HepG2 (cell line): ENCODE measurements at regions not wholly inside any gene's neighbourhood (a gene's known extent, or its start where the extent isn't known, plus 50 kb on each side); places are given as distances from the start of the nearest gene placed in this dataset.
A peak's percentile ranks its signal among the peaks of the same experiment; 100 is the strongest.

Source experiments
- ATAC-seq: fragments of 200-7000 bp; cut with Tn5 transposase; 3 replicates; pipeline ENCODE4 v1.9.1; 2020; ENCODE audit warnings: mild to moderate bottlenecking, moderate library complexity
- BruUV-seq: library from RNA; stranded (reverse); fragments of 400-500 nt; replicated peaks from 2 replicates; lab custom pipeline; 2021; lab: Mats Ljungman, UMichigan
- CTCF ChIA-PET: fragments of 300-600 bp; formaldehyde crosslinking; extraction: SDS; loops from one replicate; lab custom pipeline; 2021; ENCODE audit warnings: low total read pairs, inconsistent platforms, low intra/inter-chr PET ratio; lab: Yijun Ruan, JAX
- POLR2A ChIA-PET: fragments of 350-600 bp; sonication (Branson Sonifier 250); formaldehyde crosslinking; loops from one replicate; lab custom pipeline; 2020; ENCODE audit warnings: antibody characterized with exemption, inconsistent platforms; lab: Yijun Ruan, JAX
- DNase-seq: peaks from one replicate; pipeline ENCODE4 v3.0.0-alpha.2; 2015; ENCODE audit warnings: low spot score
- FAIRE-seq: peaks from 3 replicates; lab custom pipeline; 2011; peaks lifted over from hg19 to GRCh38; lab: Jason Lieb, UNC
- H2AFZ ChIP-seq: one replicate; pipeline ENCODE4 v1.6.1; 2011; ENCODE audit warnings: low read length, inconsistent platforms
- H3K27ac ChIP-seq: fragments of 300-600 bp; 3 replicates; pipeline ENCODE4 v1.8.0; 2011; ENCODE audit warnings: mixed run types, mild to moderate bottlenecking, mixed read lengths, low read length, inconsistent platforms; ENCODE audit not compliant: insufficient read depth; ENCODE audit errors: extremely low read length
- H3K27me3 ChIP-seq, 2 experiments: fragments of 200-600 bp in 1 of 2; 2 replicates in 1 of 2; 3 replicates in 1 of 2; pipeline versions ENCODE4 v1.6.0 to v1.8.0; 2011; ENCODE audit warnings: low read length in 2 of 2, mild to moderate bottlenecking in 2 of 2, moderate library complexity in 2 of 2, inconsistent platforms in 1 of 2; ENCODE audit not compliant: insufficient read depth in 2 of 2, control insufficient read depth in 1 of 2
- H3K36me3 ChIP-seq, 2 experiments: fragments of 200-600 bp in 1 of 2; replicated peaks in 1 of 2; 2 replicates in 1 of 2; 3 replicates in 1 of 2; pipeline versions ENCODE4 v1.5.1 to v1.8.0; 2011; ENCODE audit warnings: low read length in 2 of 2, inconsistent platforms in 1 of 2; ENCODE audit not compliant: insufficient read depth in 2 of 2, control insufficient read depth in 1 of 2
- H3K4me1 ChIP-seq: 2 replicates; pipeline ENCODE4 v1.5.1; 2012; ENCODE audit warnings: low read length, inconsistent platforms; ENCODE audit not compliant: insufficient read depth
- H3K4me2 ChIP-seq: 2 replicates; pipeline ENCODE4 v1.6.0; 2011; ENCODE audit warnings: low read depth, low read length, inconsistent platforms
- H3K4me3 ChIP-seq, 3 experiments: fragments of 200-600 bp in 1 of 3; sonication (generic), shearing (Covaris generic) in 1 of 3; replicated peaks in 1 of 3; 2 replicates each; pipeline ENCODE4 v1.5.1; 2011 to 2016; ENCODE audit warnings: low read length in 3 of 3, inconsistent platforms in 2 of 3, low read depth in 2 of 3, mild to moderate bottlenecking in 2 of 3, control low read depth in 1 of 3, mixed read lengths in 1 of 3; ENCODE audit not compliant: insufficient read depth in 1 of 3
- H3K79me2 ChIP-seq: one replicate; pipeline ENCODE4 v1.6.1; 2011; ENCODE audit warnings: low read length, inconsistent platforms; ENCODE audit not compliant: insufficient read depth
- H3K9ac ChIP-seq: 2 replicates; pipeline ENCODE4 v1.6.0; 2011; ENCODE audit warnings: mild to moderate bottlenecking, low read depth, low read length, inconsistent platforms; ENCODE audit not compliant: insufficient read depth
- H3K9me3 ChIP-seq: 2 replicates; pipeline ENCODE4 v1.5.1; 2012; ENCODE audit warnings: mild to moderate bottlenecking, low read length
- H4K20me1 ChIP-seq: 2 replicates; pipeline ENCODE4 v1.6.0; 2011; ENCODE audit warnings: inconsistent platforms, mild to moderate bottlenecking, low read length, moderate library complexity; ENCODE audit not compliant: insufficient read depth
- GTF3A ChIP-seq: sonication (generic); formaldehyde crosslinking; conservative IDR thresholded peaks from 2 replicates; pipeline ENCODE4 v1.4.0; 2020; ENCODE audit warnings: mild to moderate bottlenecking, missing genetic modification reagents
- HHEX ChIP-seq: IDR thresholded peaks from 2 replicates; pipeline ENCODE4 v1.6.1; 2016; ENCODE audit warnings: control low read depth
- STAG1 ChIP-seq: sonication (generic); formaldehyde crosslinking; IDR thresholded peaks from 2 replicates; pipeline ENCODE4 v1.4.0; 2020; ENCODE audit warnings: missing genetic modification reagents
- TCF7 ChIP-seq: sonication (generic); IDR thresholded peaks from 2 replicates; pipeline ENCODE4 v1.6.1; 2016; ENCODE audit warnings: antibody characterized with exemption, low read depth
- ZNF501 ChIP-seq: sonication (generic); formaldehyde crosslinking; IDR thresholded peaks from 2 replicates; pipeline ENCODE4 v1.5.1; 2020; ENCODE audit warnings: mild to moderate bottlenecking, moderate library complexity, missing genetic modification reagents
- WGBS: methylation state at CpG from one replicate; pipeline ENCODE4 v1.1.6; 2017; ENCODE audit warnings: low lambda C conversion rate; 5-methylcytosine and 5-hydroxymethylcytosine counted together
- in situ Hi-C: cut with HindIII; loops from 2 replicates; pipeline ENCODE4 v1.10.0; 2017; ENCODE audit warnings: low pct_unique_long_range_greater_than_20kb; ENCODE audit not compliant: extremely low pct_ligation_motif_present
- intact Hi-C: fragments of 100-400 bp; cut with micrococcal nuclease; formaldehyde crosslinking; loops from one replicate; pipeline ENCODE4 v1.10.0; 2022; ENCODE audit not compliant: unreplicated experiment
- TF ChIP-seq, protein P1 (sequence below): sonication (generic); formaldehyde crosslinking; IDR thresholded peaks from 2 replicates; pipeline ENCODE4 v1.4.0; 2020; ENCODE audit warnings: low read depth, mild to moderate bottlenecking, missing genetic modification reagents
- TF ChIP-seq, protein P2 (sequence below): sonication (generic); formaldehyde crosslinking; IDR thresholded peaks from 2 replicates; pipeline ENCODE4 v1.4.0; 2020; ENCODE audit warnings: missing genetic modification reagents

DNA sequence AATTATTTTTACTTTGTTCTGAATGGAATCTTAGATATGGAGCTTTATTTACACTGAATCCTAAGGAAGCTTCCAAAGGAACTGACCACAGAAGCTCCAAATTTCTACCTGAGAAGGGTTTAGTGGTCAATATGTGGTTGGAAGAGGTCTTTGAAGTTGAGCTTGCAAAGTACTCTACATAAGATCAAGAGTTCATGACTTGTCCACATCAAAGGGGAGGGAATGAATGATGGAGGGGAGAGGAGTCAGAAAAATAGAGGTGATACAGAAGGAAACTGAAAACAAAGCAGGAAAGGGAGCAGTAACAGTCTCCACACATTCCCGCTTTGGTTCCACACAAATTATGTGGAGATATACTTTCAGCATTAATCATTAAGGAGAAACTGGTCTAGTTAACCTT lies 450.9 kb downstream of the HINT1 start:
- Histone ChIP-seq H3K4me3 (no peak overlapping the region), H3K36me3 (no peaks in the 10 kb centered on the region), H3K27ac (no peak overlapping the region), H3K9ac (no peak overlapping the region), H4K20me1 (no peaks in the 10 kb centered on the region), H3K4me2 (no peak overlapping the region), H2AFZ (no peak overlapping the region), H3K9me3 (no peaks in the 10 kb centered on the region), H3K27me3 (no peaks in the 10 kb centered on the region), H3K79me2 (no peaks in the 10 kb centered on the region), H3K4me1 (peaks cover 13% of the 10 kb centered on the region)
- TF ChIP-seq, protein P1, sequence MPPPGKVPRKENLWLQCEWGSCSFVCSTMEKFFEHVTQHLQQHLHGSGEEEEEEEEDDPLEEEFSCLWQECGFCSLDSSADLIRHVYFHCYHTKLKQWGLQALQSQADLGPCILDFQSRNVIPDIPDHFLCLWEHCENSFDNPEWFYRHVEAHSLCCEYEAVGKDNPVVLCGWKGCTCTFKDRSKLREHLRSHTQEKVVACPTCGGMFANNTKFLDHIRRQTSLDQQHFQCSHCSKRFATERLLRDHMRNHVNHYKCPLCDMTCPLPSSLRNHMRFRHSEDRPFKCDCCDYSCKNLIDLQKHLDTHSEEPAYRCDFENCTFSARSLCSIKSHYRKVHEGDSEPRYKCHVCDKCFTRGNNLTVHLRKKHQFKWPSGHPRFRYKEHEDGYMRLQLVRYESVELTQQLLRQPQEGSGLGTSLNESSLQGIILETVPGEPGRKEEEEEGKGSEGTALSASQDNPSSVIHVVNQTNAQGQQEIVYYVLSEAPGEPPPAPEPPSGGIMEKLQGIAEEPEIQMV: no peak
- TF ChIP-seq HHEX (CRISPR knock-in tag): no peak
- TF ChIP-seq, protein P2, sequence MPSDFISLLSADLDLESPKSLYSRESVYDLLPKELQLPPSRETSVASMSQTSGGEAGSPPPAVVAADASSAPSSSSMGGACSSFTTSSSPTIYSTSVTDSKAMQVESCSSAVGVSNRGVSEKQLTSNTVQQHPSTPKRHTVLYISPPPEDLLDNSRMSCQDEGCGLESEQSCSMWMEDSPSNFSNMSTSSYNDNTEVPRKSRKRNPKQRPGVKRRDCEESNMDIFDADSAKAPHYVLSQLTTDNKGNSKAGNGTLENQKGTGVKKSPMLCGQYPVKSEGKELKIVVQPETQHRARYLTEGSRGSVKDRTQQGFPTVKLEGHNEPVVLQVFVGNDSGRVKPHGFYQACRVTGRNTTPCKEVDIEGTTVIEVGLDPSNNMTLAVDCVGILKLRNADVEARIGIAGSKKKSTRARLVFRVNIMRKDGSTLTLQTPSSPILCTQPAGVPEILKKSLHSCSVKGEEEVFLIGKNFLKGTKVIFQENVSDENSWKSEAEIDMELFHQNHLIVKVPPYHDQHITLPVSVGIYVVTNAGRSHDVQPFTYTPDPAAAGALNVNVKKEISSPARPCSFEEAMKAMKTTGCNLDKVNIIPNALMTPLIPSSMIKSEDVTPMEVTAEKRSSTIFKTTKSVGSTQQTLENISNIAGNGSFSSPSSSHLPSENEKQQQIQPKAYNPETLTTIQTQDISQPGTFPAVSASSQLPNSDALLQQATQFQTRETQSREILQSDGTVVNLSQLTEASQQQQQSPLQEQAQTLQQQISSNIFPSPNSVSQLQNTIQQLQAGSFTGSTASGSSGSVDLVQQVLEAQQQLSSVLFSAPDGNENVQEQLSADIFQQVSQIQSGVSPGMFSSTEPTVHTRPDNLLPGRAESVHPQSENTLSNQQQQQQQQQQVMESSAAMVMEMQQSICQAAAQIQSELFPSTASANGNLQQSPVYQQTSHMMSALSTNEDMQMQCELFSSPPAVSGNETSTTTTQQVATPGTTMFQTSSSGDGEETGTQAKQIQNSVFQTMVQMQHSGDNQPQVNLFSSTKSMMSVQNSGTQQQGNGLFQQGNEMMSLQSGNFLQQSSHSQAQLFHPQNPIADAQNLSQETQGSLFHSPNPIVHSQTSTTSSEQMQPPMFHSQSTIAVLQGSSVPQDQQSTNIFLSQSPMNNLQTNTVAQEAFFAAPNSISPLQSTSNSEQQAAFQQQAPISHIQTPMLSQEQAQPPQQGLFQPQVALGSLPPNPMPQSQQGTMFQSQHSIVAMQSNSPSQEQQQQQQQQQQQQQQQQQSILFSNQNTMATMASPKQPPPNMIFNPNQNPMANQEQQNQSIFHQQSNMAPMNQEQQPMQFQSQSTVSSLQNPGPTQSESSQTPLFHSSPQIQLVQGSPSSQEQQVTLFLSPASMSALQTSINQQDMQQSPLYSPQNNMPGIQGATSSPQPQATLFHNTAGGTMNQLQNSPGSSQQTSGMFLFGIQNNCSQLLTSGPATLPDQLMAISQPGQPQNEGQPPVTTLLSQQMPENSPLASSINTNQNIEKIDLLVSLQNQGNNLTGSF (CRISPR knock-in tag): no peak
- TF ChIP-seq TCF7: 0 out of 2 replicates have a peak, but pooled peaks have one; percentile 7
- no peak for TF ChIP-seq STAG1 (CRISPR knock-in tag)
- no peak for TF ChIP-seq ZNF501 (CRISPR knock-in tag)
- TF ChIP-seq GTF3A (CRISPR knock-in tag): no peak
- no peak for ATAC-seq
- in situ Hi-C loops (loop anchor here (25.0 kb wide), 1 partner anchor 602 kb away; no protein-coding TSS in a partner anchor), intact Hi-C loops (no loop called here)
- 0% methylated on average over 1 of the region's 1 CpG for WGBS
- BruUV-seq: no TSS peak
- ChIA-PET POLR2A (no interaction called here), CTCF (no interaction called here)
- FAIRE-seq: no peak
- DNase-seq: peak; percentile 4
